K562 (cell line): ENCODE measurements at regions not wholly inside any gene's neighbourhood (a gene's known extent, or its start where the extent isn't known, plus 50 kb on each side); places are given as distances from the start of the nearest gene placed in this dataset.

Experiments used
- ATAC-seq: fragments of 200-7000 bp; cut with Tn5 transposase; 3 replicates; pipeline ENCODE4 v1.9.1; 2020; ENCODE audit warnings: moderate library complexity
- BruUV-seq: library from RNA; stranded (reverse); fragments of 400-500 nt; replicated peaks from 2 replicates; lab custom pipeline; 2021; lab: Mats Ljungman, UMichigan
- CTCF ChIA-PET: fragments of 300-600 bp; formaldehyde crosslinking; extraction: SDS; loops from one replicate; lab custom pipeline; 2021; ENCODE audit warnings: low intra/inter-chr PET ratio; lab: Yijun Ruan, JAX
- POLR2A ChIA-PET: fragments of 300-600, 350-650 bp; sonication (Branson Sonifier 250); formaldehyde crosslinking; extraction: SDS; loops from one replicate; lab custom pipeline; 2021; ENCODE audit warnings: antibody characterized with exemption, inconsistent platforms; lab: Yijun Ruan, JAX
- DNase-seq, 4 experiments: peaks; one replicate each; pipeline versions ENCODE4 v3.0.0 to v3.0.0-alpha.2; 2011 to 2018; ENCODE audit warnings: low spot score in 3 of 4, mixed read lengths in 3 of 4; ENCODE audit errors: extremely low read depth in 1 of 4
- FAIRE-seq: peaks from 2 replicates; lab custom pipeline; 2011; peaks lifted over from hg19 to GRCh38; lab: Jason Lieb, UNC
- H2AFZ ChIP-seq: 2 replicates; pipeline ENCODE4 v1.6.0; 2011; ENCODE audit warnings: low read depth, low read length, control low read depth, inconsistent platforms
- H3K27ac ChIP-seq: fragments of 200-600 bp; 3 replicates; pipeline ENCODE4 v1.8.0; 2011; ENCODE audit warnings: low read depth, mild to moderate bottlenecking, control low read depth, inconsistent platforms, low read length, moderate library complexity, mixed read lengths; ENCODE audit errors: extremely low read depth
- H3K27me3 ChIP-seq, 2 experiments: fragments of 300-600 bp in 1 of 2; 2 replicates in 1 of 2; 3 replicates in 1 of 2; pipeline versions ENCODE4 v1.6.0 to v1.8.0; 2011; ENCODE audit warnings: inconsistent platforms in 2 of 2, low read length in 2 of 2, mild to moderate bottlenecking in 1 of 2, mixed read lengths in 1 of 2, moderate library complexity in 1 of 2; ENCODE audit not compliant: control insufficient read depth in 2 of 2, insufficient read depth in 2 of 2
- H3K36me3 ChIP-seq: fragments of 300-600 bp; 3 replicates; pipeline ENCODE4 v1.8.0; 2011; ENCODE audit warnings: mild to moderate bottlenecking, low read length, inconsistent platforms; ENCODE audit not compliant: control insufficient read depth, insufficient read depth
- H3K4me1 ChIP-seq, 2 experiments: fragments of 200-600 bp in 1 of 2; replicated peaks in 1 of 2; 2 replicates in 1 of 2; 3 replicates in 1 of 2; pipeline versions ENCODE4 v1.5.1 to v1.8.0; 2011; ENCODE audit warnings: inconsistent platforms in 2 of 2, low read length in 2 of 2, mild to moderate bottlenecking in 1 of 2, mixed read lengths in 1 of 2, moderate library complexity in 1 of 2; ENCODE audit not compliant: control insufficient read depth in 2 of 2, insufficient read depth in 2 of 2
- H3K4me2 ChIP-seq: 2 replicates; pipeline ENCODE4 v1.6.1; 2011; ENCODE audit warnings: low read length, control low read depth, inconsistent platforms, mixed read lengths; ENCODE audit not compliant: insufficient read depth
- H3K4me3 ChIP-seq: fragments of 200-600 bp; sonication (generic), shearing (Covaris generic); 2 replicates; pipeline ENCODE4 v1.5.1; 2016; ENCODE audit warnings: control low read depth, inconsistent platforms
- H3K79me2 ChIP-seq: fragments of 200-600 bp; 3 replicates; pipeline ENCODE4 v1.8.0; 2011; ENCODE audit warnings: low read length, inconsistent platforms; ENCODE audit not compliant: control insufficient read depth, insufficient read depth
- H3K9ac ChIP-seq, 2 experiments: 2 replicates each; pipeline versions ENCODE4 v1.6.0 to v1.6.1; 2011; ENCODE audit warnings: low read depth in 2 of 2, low read length in 2 of 2, control low read depth in 1 of 2, inconsistent platforms in 1 of 2, mild to moderate bottlenecking in 1 of 2, mixed read lengths in 1 of 2; ENCODE audit not compliant: insufficient read depth in 1 of 2
- H3K9me1 ChIP-seq: one replicate; pipeline ENCODE4 v1.6.0; 2011; ENCODE audit warnings: inconsistent platforms, mild to moderate bottlenecking, low read length, moderate library complexity; ENCODE audit not compliant: control insufficient read depth, insufficient read depth
- H3K9me3 ChIP-seq: replicated peaks from 2 replicates; pipeline ENCODE4 v1.5.1; 2011; ENCODE audit warnings: low read depth, low read length, inconsistent platforms; ENCODE audit not compliant: control insufficient read depth, insufficient read depth
- H4K20me1 ChIP-seq: replicated peaks from 2 replicates; pipeline ENCODE4 v1.6.1; 2011; ENCODE audit warnings: low read length, inconsistent platforms, mixed read lengths; ENCODE audit not compliant: control insufficient read depth, insufficient read depth
- ARID1B ChIP-seq: fragments of 450-650 bp; IDR thresholded peaks from 2 replicates; pipeline ENCODE4 v1.6.1; 2016; ENCODE audit warnings: antibody characterized with exemption, mild to moderate bottlenecking, inconsistent platforms
- CBX5 ChIP-seq: IDR thresholded peaks from 2 replicates; pipeline ENCODE4 v1.6.1; 2014; ENCODE audit warnings: low read depth, borderline replicate concordance
- CEBPG ChIP-seq, 3 experiments: fragments of 200-800 bp in 1 of 3; sonication (Bioruptor generic) in 1 of 3; sonication (generic) in 1 of 3; formaldehyde crosslinking in 1 of 3; IDR thresholded peaks in 2 of 3; conservative IDR thresholded peaks in 1 of 3; 2 replicates each; pipeline versions ENCODE4 v1.6.1 to v1.8.0; 2016 to 2022; ENCODE audit warnings: missing compliant biosample characterization in 2 of 3, missing genetic modification characterization in 2 of 3, mild to moderate bottlenecking in 1 of 3, missing genetic modification reagents in 1 of 3
- FIP1L1 ChIP-seq: fragments of 200-400 bp; formaldehyde crosslinking; IDR thresholded peaks from 2 replicates; pipeline ENCODE4 v1.6.1; 2018; ENCODE audit warnings: mild to moderate bottlenecking, low read depth, low read length; ENCODE audit not compliant: poor library complexity, severe bottlenecking
- FOXJ2 ChIP-seq: fragments of 200-800 bp; sonication (Bioruptor generic); IDR thresholded peaks from 2 replicates; pipeline ENCODE4 v1.6.1; 2016; ENCODE audit warnings: missing genetic modification characterization, missing compliant biosample characterization
- NELFE ChIP-seq: IDR thresholded peaks from 2 replicates; pipeline ENCODE4 v1.6.1; 2011; ENCODE audit warnings: mild to moderate bottlenecking; ENCODE audit not compliant: insufficient read depth, insufficient read length
- ZNF507 ChIP-seq: conservative IDR thresholded peaks from 2 replicates; pipeline ENCODE4 v1.6.1; 2017; ENCODE audit warnings: missing genetic modification characterization, missing compliant biosample characterization
- WGBS: fragments of 100-300 bp; shearing (Covaris generic); methylation state at CpG from one replicate; pipeline ENCODE4 v1.1.6; 2016; ENCODE audit warnings: low coverage, mixed read lengths; ENCODE audit not compliant: insufficient coverage; ENCODE audit errors: missing lambda C conversion rate; 5-methylcytosine and 5-hydroxymethylcytosine counted together
- in situ Hi-C: fragments of 300-500 bp; cut with MboI; formaldehyde crosslinking; loops from 4 replicates; pipeline ENCODE4 v1.15.0; 2018; ENCODE audit warnings: inconsistent platforms, mixed read lengths
- intact Hi-C: fragments of 100-400 bp; cut with micrococcal nuclease; formaldehyde crosslinking; loops from 2 replicates; pipeline ENCODE4 v1.14.2; 2022
- TF ChIP-seq, protein P1 (sequence below): fragments of 250-450 bp; sonication (Bioruptor Pico); IDR thresholded peaks from 2 replicates; pipeline ENCODE4 v1.9.0; 2021; ENCODE audit warnings: mild to moderate bottlenecking
- TF ChIP-seq, protein P2 (sequence below): sonication (generic); formaldehyde crosslinking; IDR thresholded peaks from 2 replicates; pipeline ENCODE4 v1.8.0; 2022; ENCODE audit warnings: missing genetic modification reagents, mild to moderate bottlenecking, borderline replicate concordance
- TF ChIP-seq, protein P3 (sequence below): fragments of 450-650 bp; IDR thresholded peaks from 2 replicates; pipeline ENCODE4 v1.6.1; 2017; ENCODE audit warnings: antibody characterized with exemption, mild to moderate bottlenecking
- TF ChIP-seq, protein P4 (sequence below): fragments of 450-650 bp; formaldehyde crosslinking; IDR thresholded peaks from 2 replicates; pipeline ENCODE4 v1.4.0; 2020; ENCODE audit warnings: mild to moderate bottlenecking
- TF ChIP-seq, protein P5 (sequence below), 2 experiments: fragments of 450-650 bp; IDR thresholded peaks; 2 replicates each; pipeline ENCODE4 v1.6.1; 2018; ENCODE audit warnings: mild to moderate bottlenecking in 2 of 2, low read depth in 1 of 2; ENCODE audit not compliant: partially characterized antibody in 2 of 2

DNA sequence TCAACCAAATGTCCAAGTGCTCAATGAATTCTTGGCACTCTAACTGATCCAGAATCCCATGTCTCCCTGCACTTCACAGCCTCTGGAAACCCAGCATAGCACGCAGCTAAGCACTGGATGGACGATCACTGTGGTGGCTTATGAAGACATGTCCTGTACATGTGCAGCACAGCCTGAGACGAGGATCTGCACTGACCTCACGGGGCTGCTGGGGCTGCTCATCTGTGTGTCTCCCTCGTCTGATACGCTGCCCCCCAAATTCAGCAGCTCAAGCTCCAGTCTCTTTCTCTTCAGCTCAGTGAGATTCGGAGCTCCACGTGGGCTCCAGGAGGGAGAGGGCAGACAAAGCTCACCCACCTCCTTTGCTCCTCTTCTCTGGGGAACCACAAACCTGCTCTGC is 126.9 kb downstream of the CPZ start:
- Histone ChIP-seq H3K27ac (no peak overlapping the region), H3K36me3 (no peaks in the 10 kb centered on the region), H3K9ac (no peak overlapping the region), H3K9me3 (no peaks in the 10 kb centered on the region), H3K4me2 (no peak overlapping the region), H3K79me2 (no peaks in the 10 kb centered on the region), H3K9me1 (no peaks in the 10 kb centered on the region), H4K20me1 (no peaks in the 10 kb centered on the region), H2AFZ (no peak overlapping the region), H3K4me3 (no peak overlapping the region), H3K27me3 (peaks cover 0 to 6% of the 10 kb centered on the region in 2 experiments; a peak in 4 of 5 replicates), H3K4me1 (no peaks in the 10 kb centered on the region)
- ATAC-seq = no peak
- no TSS peak for BruUV-seq
- no peak for DNase-seq
- 0% methylated on average over 8 of the region's 8 CpGs for WGBS
- FAIRE-seq = no peak
- POLR2A ChIA-PET = no interaction called here
- CTCF ChIA-PET = no interaction called here
- in situ Hi-C loops (no loop called here), intact Hi-C loops (no loop called here)
- TF ChIP-seq ZNF507 (tag) = no peak
- no peak for TF ChIP-seq ARID1B
- TF ChIP-seq FOXJ2 (tag) = no peak
- TF ChIP-seq, protein P1, sequence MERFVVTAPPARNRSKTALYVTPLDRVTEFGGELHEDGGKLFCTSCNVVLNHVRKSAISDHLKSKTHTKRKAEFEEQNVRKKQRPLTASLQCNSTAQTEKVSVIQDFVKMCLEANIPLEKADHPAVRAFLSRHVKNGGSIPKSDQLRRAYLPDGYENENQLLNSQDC (CRISPR knock-in tag) = no peak
- TF ChIP-seq, protein P2, sequence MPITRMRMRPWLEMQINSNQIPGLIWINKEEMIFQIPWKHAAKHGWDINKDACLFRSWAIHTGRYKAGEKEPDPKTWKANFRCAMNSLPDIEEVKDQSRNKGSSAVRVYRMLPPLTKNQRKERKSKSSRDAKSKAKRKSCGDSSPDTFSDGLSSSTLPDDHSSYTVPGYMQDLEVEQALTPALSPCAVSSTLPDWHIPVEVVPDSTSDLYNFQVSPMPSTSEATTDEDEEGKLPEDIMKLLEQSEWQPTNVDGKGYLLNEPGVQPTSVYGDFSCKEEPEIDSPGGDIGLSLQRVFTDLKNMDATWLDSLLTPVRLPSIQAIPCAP (CRISPR knock-in tag) = no peak
- TF ChIP-seq, protein P3, sequence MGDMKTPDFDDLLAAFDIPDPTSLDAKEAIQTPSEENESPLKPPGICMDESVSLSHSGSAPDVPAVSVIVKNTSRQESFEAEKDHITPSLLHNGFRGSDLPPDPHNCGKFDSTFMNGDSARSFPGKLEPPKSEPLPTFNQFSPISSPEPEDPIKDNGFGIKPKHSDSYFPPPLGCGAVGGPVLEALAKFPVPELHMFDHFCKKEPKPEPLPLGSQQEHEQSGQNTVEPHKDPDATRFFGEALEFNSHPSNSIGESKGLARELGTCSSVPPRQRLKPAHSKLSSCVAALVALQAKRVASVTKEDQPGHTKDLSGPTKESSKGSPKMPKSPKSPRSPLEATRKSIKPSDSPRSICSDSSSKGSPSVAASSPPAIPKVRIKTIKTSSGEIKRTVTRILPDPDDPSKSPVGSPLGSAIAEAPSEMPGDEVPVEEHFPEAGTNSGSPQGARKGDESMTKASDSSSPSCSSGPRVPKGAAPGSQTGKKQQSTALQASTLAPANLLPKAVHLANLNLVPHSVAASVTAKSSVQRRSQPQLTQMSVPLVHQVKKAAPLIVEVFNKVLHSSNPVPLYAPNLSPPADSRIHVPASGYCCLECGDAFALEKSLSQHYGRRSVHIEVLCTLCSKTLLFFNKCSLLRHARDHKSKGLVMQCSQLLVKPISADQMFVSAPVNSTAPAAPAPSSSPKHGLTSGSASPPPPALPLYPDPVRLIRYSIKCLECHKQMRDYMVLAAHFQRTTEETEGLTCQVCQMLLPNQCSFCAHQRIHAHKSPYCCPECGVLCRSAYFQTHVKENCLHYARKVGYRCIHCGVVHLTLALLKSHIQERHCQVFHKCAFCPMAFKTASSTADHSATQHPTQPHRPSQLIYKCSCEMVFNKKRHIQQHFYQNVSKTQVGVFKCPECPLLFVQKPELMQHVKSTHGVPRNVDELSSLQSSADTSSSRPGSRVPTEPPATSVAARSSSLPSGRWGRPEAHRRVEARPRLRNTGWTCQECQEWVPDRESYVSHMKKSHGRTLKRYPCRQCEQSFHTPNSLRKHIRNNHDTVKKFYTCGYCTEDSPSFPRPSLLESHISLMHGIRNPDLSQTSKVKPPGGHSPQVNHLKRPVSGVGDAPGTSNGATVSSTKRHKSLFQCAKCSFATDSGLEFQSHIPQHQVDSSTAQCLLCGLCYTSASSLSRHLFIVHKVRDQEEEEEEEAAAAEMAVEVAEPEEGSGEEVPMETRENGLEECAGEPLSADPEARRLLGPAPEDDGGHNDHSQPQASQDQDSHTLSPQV = no peak
- no peak for TF ChIP-seq NELFE
- TF ChIP-seq, protein P4, sequence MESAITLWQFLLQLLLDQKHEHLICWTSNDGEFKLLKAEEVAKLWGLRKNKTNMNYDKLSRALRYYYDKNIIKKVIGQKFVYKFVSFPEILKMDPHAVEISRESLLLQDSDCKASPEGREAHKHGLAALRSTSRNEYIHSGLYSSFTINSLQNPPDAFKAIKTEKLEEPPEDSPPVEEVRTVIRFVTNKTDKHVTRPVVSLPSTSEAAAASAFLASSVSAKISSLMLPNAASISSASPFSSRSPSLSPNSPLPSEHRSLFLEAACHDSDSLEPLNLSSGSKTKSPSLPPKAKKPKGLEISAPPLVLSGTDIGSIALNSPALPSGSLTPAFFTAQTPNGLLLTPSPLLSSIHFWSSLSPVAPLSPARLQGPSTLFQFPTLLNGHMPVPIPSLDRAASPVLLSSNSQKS (CRISPR knock-in tag) = no peak
- no peak for TF ChIP-seq FIP1L1
- TF ChIP-seq, protein P5, sequence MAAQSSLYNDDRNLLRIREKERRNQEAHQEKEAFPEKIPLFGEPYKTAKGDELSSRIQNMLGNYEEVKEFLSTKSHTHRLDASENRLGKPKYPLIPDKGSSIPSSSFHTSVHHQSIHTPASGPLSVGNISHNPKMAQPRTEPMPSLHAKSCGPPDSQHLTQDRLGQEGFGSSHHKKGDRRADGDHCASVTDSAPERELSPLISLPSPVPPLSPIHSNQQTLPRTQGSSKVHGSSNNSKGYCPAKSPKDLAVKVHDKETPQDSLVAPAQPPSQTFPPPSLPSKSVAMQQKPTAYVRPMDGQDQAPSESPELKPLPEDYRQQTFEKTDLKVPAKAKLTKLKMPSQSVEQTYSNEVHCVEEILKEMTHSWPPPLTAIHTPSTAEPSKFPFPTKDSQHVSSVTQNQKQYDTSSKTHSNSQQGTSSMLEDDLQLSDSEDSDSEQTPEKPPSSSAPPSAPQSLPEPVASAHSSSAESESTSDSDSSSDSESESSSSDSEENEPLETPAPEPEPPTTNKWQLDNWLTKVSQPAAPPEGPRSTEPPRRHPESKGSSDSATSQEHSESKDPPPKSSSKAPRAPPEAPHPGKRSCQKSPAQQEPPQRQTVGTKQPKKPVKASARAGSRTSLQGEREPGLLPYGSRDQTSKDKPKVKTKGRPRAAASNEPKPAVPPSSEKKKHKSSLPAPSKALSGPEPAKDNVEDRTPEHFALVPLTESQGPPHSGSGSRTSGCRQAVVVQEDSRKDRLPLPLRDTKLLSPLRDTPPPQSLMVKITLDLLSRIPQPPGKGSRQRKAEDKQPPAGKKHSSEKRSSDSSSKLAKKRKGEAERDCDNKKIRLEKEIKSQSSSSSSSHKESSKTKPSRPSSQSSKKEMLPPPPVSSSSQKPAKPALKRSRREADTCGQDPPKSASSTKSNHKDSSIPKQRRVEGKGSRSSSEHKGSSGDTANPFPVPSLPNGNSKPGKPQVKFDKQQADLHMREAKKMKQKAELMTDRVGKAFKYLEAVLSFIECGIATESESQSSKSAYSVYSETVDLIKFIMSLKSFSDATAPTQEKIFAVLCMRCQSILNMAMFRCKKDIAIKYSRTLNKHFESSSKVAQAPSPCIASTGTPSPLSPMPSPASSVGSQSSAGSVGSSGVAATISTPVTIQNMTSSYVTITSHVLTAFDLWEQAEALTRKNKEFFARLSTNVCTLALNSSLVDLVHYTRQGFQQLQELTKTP (IDR thresholded peaks at IDR 0.05; ENCODE audit: low read depth in 1 of 2, partially characterized antibody in 2 of 2) = no peak
- TF ChIP-seq CEBPG (CRISPR knock-in tag; IDR thresholded peaks at IDR 0.05) = no peak
- TF ChIP-seq CEBPG (tag; conservative IDR thresholded peaks at IDR 0.05 in 1 of 2, IDR thresholded peaks at IDR 0.05 in 1 of 2) = no peak
- no peak for TF ChIP-seq CBX5
